ENCODE measurements at regions not wholly inside any gene's neighbourhood (a gene's known extent, or its start where the extent isn't known, plus 50 kb on each side); places are given as distances from the start of the nearest gene placed in this dataset.

DNA sequence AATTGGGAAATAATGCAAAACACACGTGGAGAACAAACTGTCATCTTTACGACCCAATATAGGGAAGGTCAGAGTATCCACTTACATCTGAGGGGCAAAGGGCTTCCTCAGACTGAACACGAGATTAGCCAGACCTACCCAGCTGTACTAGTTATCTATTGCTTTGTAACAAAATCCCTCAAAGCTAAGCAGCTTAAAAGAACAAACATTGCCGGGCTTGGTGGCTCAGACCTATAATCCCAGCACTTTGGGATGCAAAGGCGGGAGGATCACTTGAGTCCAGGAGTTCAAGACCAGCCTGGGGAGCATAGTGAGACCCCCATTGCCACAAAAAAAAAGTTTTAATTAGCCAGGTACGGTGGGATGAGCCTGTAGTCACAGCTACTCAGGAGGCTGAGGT, 262.8 kb downstream of the LTN1 start:
- intact Hi-C loops (cut with DNase I): loop anchor here in 1 of 2 donors (10.0 kb wide), 1 partner anchor 215 kb away; no protein-coding TSS in a partner anchor
- Histone ChIP-seq H3K4me1 (no peaks in the 10 kb centered on the region), H3K9me3 (no peaks in the 10 kb centered on the region), H3K36me3 (no peaks in the 10 kb centered on the region), H3K4me3 (no peak overlapping the region), H3K27ac (no peak overlapping the region), H3K27me3 (no peaks in the 10 kb centered on the region)
- TF ChIP-seq CTCF (IDR thresholded peaks at IDR 0.05): no peak
- no peak for DNase-seq
- no peak for ATAC-seq

DNA sequence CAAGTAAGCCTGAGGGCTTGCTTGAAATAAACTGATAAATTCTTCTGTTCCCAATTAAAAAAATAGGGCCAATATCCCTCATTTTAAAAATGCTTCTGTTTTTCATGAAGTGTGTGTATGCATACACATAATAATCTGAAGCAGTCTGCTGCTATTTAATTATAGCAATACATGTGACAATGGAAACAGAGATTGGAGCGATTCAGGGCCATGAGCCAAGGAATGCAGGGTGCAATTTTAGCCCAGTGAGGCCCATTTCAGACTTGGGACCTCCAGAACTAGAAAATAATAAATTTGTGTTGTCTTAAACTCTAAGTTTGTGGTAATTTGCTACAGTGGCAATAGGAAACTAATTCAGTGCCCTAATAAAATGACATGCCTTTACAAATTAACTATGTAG, 264.9 kb downstream of the LTN1 start:
- H3K36me3 ChIP-seq: no peaks in the 10 kb centered on the region
- TF ChIP-seq CTCF (IDR thresholded peaks at IDR 0.05): no peak
- H3K4me1 ChIP-seq: no peaks in the 10 kb centered on the region
- DNase-seq (no peak), ATAC-seq (no peak)
- H3K4me3 ChIP-seq: no peak overlapping the region
- H3K27me3 ChIP-seq: no peaks in the 10 kb centered on the region
- H3K9me3 ChIP-seq: no peaks in the 10 kb centered on the region
- intact Hi-C loops (cut with DNase I): no loop called here
- H3K27ac ChIP-seq: no peak overlapping the region

DNA sequence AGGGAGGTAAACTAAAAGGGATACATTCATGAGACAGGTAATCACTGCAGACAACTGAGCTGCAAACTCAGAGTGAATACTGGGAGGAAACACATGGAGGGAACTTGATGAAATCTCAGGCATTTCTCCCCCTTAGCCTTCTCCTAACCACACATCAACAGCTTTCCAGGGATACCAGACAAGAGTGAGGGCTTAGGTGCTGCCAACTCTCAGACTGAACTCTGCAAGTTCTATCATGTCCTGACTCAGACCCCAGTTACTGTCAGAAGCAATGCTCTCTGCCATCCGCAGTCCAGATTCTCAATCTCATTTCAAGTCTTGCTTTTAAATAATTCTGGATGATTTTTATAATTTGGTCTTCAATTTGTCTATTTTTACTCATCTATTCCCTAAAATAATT, 267.3 kb downstream of the LTN1 start:
- H3K9me3 ChIP-seq: no peaks in the 10 kb centered on the region
- H3K36me3 ChIP-seq: no peaks in the 10 kb centered on the region
- no peak for ATAC-seq
- DNase-seq: no peak
- no peaks in the 10 kb centered on the region for H3K27me3 ChIP-seq
- H3K4me1 ChIP-seq: no peaks in the 10 kb centered on the region
- intact Hi-C loops (cut with DNase I): no loop called here
- no peak overlapping the region for H3K4me3 ChIP-seq
- H3K27ac ChIP-seq: no peak overlapping the region
- TF ChIP-seq CTCF (IDR thresholded peaks at IDR 0.05): no peak

DNA sequence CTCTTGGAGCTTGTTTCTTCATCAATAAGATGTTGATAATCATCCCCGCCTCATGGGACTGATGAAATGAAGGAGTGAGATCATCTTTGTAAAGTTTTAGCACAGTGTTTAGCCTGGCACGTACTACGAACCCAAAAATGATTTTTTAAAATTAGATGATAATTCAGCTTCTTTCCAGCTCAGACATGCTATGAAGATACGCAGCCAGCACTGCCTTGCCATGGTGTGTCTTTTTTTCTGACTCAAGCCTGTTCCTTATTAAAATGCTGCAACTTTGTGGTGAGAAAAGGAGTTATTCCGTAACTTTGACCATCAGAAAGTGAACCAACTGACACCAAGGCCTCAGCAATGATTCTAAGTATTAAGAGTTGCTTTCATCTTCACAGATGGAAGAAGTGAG, 269.0 kb downstream of the LTN1 start:
- H3K9me3 ChIP-seq: no peaks in the 10 kb centered on the region
- intact Hi-C loops (cut with DNase I): no loop called here
- no peak overlapping the region for H3K4me3 ChIP-seq
- DNase-seq: no peak
- no peak for TF ChIP-seq CTCF (IDR thresholded peaks at IDR 0.05)
- ATAC-seq: no peak
- H3K27me3 ChIP-seq: no peaks in the 10 kb centered on the region
- no peaks in the 10 kb centered on the region for H3K36me3 ChIP-seq
- no peaks in the 10 kb centered on the region for H3K4me1 ChIP-seq
- no peak overlapping the region for H3K27ac ChIP-seq

- no peaks in the 10 kb centered on the region for H3K36me3 ChIP-seq
- no peak overlapping the region for H3K27ac ChIP-seq
- no peaks in the 10 kb centered on the region for H3K4me1 ChIP-seq
- ATAC-seq (no peak), DNase-seq (no peak)
- H3K9me3 ChIP-seq: no peaks in the 10 kb centered on the region
- intact Hi-C loops (cut with DNase I): no loop called here
- no peak overlapping the region for H3K4me3 ChIP-seq
- no peak for TF ChIP-seq CTCF (IDR thresholded peaks at IDR 0.05)
- no peaks in the 10 kb centered on the region for H3K27me3 ChIP-seq
Observed at GRCh38 chr21:28719723-28720122, 273.0 kb downstream of the LTN1 start.

All from left lung (tissue), 4 donors.